Muscle of leg (tissue), 3 donors: ENCODE measurements at regions not wholly inside any gene's neighbourhood (a gene's known extent, or its start where the extent isn't known, plus 50 kb on each side); places are given as distances from the start of the nearest gene placed in this dataset.

Experiments
- DNase-seq: peaks from one replicate; pipeline ENCODE4 v3.0.0; 2013
- H3K27ac ChIP-seq: one replicate; pipeline ENCODE4 v1.5.1; 2013; ENCODE audit warnings: mild to moderate bottlenecking, low read length, control low read depth
- H3K27me3 ChIP-seq: one replicate; pipeline ENCODE4 v1.6.1; 2013; ENCODE audit warnings: low read length; ENCODE audit not compliant: control insufficient read depth, insufficient read depth
- H3K36me3 ChIP-seq: one replicate; pipeline ENCODE4 v1.6.1; 2013; ENCODE audit warnings: low read length; ENCODE audit not compliant: control insufficient read depth, insufficient read depth
- H3K4me1 ChIP-seq: one replicate; pipeline ENCODE4 v1.6.1; 2013; ENCODE audit warnings: low read length; ENCODE audit not compliant: control insufficient read depth, insufficient read depth
- H3K4me3 ChIP-seq: one replicate; pipeline ENCODE4 v1.5.1; 2013; ENCODE audit warnings: low read length, control low read depth
- H3K9me3 ChIP-seq: replicated peaks from 2 replicates; pipeline ENCODE4 v1.6.1; 2013; ENCODE audit warnings: low read depth, low read length; ENCODE audit not compliant: control insufficient read depth
- WGBS: methylation state at CpG from one replicate; pipeline ENCODE4 v1.1.5; 2013; ENCODE audit warnings: missing lambda C conversion rate; ENCODE audit not compliant: insufficient coverage; 5-methylcytosine and 5-hydroxymethylcytosine counted together

GRCh38 chr20:60124776-60125381 is 166.7 kb downstream of the CDH26 start:
- Histone ChIP-seq H3K27me3 (peaks cover 6% of the 10 kb centered on the region), H3K4me3 (no peak overlapping the region), H3K9me3 (no peaks in the 10 kb centered on the region), H3K4me1 (peaks cover 2% of the 10 kb centered on the region), H3K36me3 (no peaks in the 10 kb centered on the region), H3K27ac (no peak overlapping the region)
- no peak for DNase-seq
- WGBS, result 68% methylated on average over 2 of the region's 3 CpGs

GRCh38 chr20:60125513-60125912 is 167.3 kb downstream of the CDH26 start:
- peaks cover 6% of the 10 kb centered on the region for H3K27me3 ChIP-seq
- 75% methylated on average over 5 of the region's 8 CpGs for WGBS
- no peaks in the 10 kb centered on the region for H3K36me3 ChIP-seq
- H3K4me1 ChIP-seq, result no peaks in the 10 kb centered on the region
- H3K9me3 ChIP-seq, result no peaks in the 10 kb centered on the region
- H3K27ac ChIP-seq, result no peak overlapping the region
- no peak overlapping the region for H3K4me3 ChIP-seq
- no peak for DNase-seq

GRCh38 chr20:60126975-60127374 is 168.8 kb downstream of the CDH26 start:
- no CpG with 5 or more reads among the region's 1 CpG for WGBS
- Histone ChIP-seq H3K27me3 (peaks cover 4% of the 10 kb centered on the region), H3K4me3 (no peak overlapping the region), H3K4me1 (no peaks in the 10 kb centered on the region), H3K27ac (no peak overlapping the region), H3K36me3 (no peaks in the 10 kb centered on the region), H3K9me3 (no peaks in the 10 kb centered on the region)
- DNase-seq, result no peak

- Histone ChIP-seq H3K4me3 (no peak overlapping the region), H3K4me1 (no peaks in the 10 kb centered on the region), H3K36me3 (no peaks in the 10 kb centered on the region), H3K27me3 (peaks cover 2% of the 10 kb centered on the region), H3K9me3 (no peaks in the 10 kb centered on the region), H3K27ac (no peak overlapping the region)
- 72% methylated on average over 6 of the region's 6 CpGs for WGBS
- no peak for DNase-seq
Observed at GRCh38 chr20:60131375-60131774, 173.2 kb downstream of the CDH26 start.

GRCh38 chr20:60132162-60132826 is 174.1 kb downstream of the CDH26 start:
- Histone ChIP-seq H3K27me3 (peaks cover 2% of the 10 kb centered on the region), H3K36me3 (no peaks in the 10 kb centered on the region), H3K4me3 (no peak overlapping the region), H3K4me1 (no peaks in the 10 kb centered on the region), H3K27ac (no peak overlapping the region), H3K9me3 (no peaks in the 10 kb centered on the region)
- 88% methylated on average over 6 of the region's 8 CpGs for WGBS
- DNase-seq, result no peak

- Histone ChIP-seq H3K4me1 (no peaks in the 10 kb centered on the region), H3K27me3 (peaks cover 2% of the 10 kb centered on the region), H3K36me3 (no peaks in the 10 kb centered on the region), H3K27ac (no peak overlapping the region), H3K9me3 (no peaks in the 10 kb centered on the region), H3K4me3 (no peak overlapping the region)
- 78% methylated on average over 10 of the region's 14 CpGs for whole genome bisulfite sequencing
- DNase-seq, result no peak
Observed at GRCh38 chr20:60132827-60133670, 174.8 kb downstream of the CDH26 start.

- H3K27me3 ChIP-seq, result no peaks in the 10 kb centered on the region
- no peak overlapping the region for H3K27ac ChIP-seq
- 100% methylated on average over 2 of the region's 4 CpGs for WGBS
- no peak for DNase-seq
- no peaks in the 10 kb centered on the region for H3K9me3 ChIP-seq
- peaks cover 3% of the 10 kb centered on the region for H3K4me1 ChIP-seq
- no peaks in the 10 kb centered on the region for H3K36me3 ChIP-seq
- no peak overlapping the region for H3K4me3 ChIP-seq
Observed at GRCh38 chr20:60135276-60135675, 177.1 kb downstream of the CDH26 start.

GRCh38 chr20:60136645-60137401 is 178.6 kb downstream of the CDH26 start:
- Histone ChIP-seq H3K4me1 (peaks cover 3% of the 10 kb centered on the region), H3K36me3 (no peaks in the 10 kb centered on the region), H3K27me3 (no peaks in the 10 kb centered on the region), H3K4me3 (no peak overlapping the region), H3K9me3 (no peaks in the 10 kb centered on the region), H3K27ac (no peak overlapping the region)
- 49% methylated on average over 5 of the region's 7 CpGs for WGBS
- no peak for DNase-seq

GRCh38 chr20:60137657-60138245 is 179.5 kb downstream of the CDH26 start:
- no peak for DNase-seq
- 83% methylated on average over 1 of the region's 3 CpGs for WGBS
- Histone ChIP-seq H3K36me3 (no peaks in the 10 kb centered on the region), H3K4me1 (peaks cover 3% of the 10 kb centered on the region), H3K4me3 (peak overlapping the region; percentile 28), H3K27me3 (no peaks in the 10 kb centered on the region), H3K27ac (no peak overlapping the region), H3K9me3 (no peaks in the 10 kb centered on the region)
